SHP77 (cell line): ENCODE measurements at regions not wholly inside any gene's neighbourhood (a gene's known extent, or its start where the extent isn't known, plus 50 kb on each side); places are given as distances from the start of the nearest gene placed in this dataset.

Experiments used
- DNase-seq, 2 experiments: peaks; one replicate each; lab custom pipeline; 2025; lab: John Stamatoyannopoulos, UW

DNA sequence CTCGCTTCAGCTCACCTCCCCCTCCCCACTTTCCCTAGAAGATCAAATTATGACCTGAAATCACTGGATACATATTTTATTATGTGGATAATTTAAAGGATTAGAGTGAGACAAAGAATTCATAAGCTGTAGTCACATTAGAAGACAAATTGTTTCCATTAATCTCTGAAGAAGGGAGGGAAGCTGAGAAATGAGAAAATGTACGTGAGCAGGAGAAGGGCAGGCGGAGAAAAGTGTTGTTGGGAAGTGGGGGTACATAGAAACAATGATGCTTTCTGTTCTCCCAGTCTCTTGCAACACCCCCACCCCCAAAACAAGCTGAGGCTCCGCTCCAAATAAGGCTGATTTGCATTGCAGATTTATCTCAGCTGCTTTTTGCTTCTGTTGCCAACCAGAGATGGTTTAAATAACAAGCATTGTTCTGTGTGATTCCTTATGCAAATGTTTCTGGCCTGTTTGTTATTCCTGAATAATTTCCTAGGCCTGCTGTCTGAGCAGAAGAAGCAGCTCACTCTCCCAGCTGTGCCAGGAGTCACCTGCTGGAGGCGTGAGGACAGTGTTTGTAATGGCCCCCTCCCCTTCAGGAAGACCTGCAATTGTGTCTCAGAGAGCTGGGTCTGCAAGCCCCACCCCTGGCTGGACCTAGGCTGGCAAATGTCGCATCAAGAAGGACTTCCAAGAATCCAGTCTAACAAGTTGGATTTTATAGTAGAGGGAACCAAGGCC is 121.8 kb upstream of the TNR start:
- DNase-seq: no peak

DNA sequence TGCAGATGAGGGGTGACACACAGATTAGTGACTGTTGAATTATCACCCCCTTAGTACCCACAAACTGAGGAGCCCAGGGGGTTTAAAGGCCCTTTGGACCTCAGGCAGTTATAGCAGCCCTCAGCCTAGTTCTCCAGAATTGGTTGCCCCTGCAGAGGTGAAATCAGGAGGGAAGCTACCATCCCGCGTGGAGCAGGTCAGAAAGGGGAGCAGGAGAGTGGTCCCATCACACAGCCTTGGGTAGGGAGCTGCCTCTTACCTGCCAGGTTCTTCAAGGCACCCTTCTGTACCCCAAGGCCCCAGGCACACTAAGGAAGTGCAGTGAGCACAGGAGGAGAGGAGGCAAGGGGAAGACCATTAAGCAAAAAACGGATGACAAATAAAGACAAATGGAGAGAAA is 121.2 kb upstream of the TNR start:
- DNase-seq: no peak

DNA sequence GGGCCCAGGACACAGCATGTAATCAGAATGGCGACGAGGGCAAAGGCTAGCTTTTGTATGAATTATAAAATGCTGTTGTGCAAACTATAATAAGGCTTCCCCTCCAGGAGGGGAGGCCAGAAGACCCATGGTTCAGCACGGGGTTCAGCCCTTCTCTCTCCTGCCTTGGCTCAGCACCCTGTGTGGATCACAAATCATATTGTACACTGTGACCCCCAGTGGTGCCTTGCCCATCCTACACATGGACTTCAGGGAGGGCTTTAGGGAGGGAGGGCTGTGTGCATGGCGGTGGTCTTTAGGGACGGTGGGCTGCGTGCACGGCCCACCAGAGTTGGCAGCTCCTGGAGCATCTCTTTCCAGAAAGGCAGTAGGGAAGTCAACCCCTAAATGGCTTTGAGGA is 120.8 kb upstream of the TNR start:
- no peak for DNase-seq

DNA sequence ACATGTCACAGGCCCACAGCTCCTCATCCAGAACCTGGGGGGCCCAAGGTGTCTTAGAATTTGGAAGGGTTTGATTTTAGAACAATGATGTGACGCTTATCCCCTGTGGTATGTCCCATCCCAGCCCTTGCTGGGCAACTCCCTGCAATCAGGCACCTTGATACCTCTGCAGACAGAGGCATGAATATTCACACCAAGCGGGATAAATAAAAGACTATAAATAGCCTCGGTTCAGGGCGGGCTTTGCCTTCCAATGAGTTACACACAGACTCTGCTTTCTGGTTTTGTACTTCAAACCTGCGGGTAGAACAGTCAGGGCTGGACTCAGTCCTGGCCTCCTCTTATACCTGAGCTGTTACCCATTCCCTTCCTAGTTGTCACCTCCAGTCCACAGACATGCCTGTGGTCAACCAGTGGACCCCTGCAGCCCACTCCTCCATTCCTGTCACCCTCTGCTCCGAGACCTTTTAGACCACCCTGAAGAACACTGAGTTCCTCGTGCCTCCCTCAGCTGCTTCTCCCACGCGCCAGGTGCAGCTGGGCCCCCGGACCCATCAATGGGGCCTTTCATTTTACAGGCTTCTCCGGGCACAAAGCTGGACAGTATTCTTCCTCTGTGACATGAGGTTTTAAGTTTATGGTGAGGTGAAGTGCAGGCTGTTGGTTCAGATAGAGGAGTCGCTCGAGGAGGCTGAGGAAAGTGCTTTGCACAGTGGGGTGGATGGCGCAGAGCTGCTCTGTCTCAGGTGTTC is 120.1 kb upstream of the TNR start:
- DNase-seq: no peak

DNA sequence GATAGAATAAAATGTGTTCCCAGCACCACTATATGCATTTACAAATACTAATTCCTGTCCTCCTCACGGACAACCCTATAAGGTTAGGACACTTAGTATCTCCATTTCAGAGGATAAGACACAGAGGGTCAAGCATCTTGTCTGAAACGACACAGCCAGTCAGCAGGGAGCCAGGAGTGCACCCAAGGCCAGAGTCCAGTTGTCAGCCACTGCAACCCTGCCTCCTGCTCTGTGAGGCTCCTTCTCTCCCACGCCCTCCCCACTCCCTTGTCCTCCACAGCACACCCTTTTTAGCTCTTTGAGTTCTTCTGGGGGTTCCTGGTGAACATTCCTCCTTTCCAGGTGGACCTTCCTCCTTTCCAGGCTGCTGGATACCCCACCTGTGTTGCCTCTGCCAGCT is 119.0 kb upstream of the TNR start:
- no peak for DNase-seq

DNA sequence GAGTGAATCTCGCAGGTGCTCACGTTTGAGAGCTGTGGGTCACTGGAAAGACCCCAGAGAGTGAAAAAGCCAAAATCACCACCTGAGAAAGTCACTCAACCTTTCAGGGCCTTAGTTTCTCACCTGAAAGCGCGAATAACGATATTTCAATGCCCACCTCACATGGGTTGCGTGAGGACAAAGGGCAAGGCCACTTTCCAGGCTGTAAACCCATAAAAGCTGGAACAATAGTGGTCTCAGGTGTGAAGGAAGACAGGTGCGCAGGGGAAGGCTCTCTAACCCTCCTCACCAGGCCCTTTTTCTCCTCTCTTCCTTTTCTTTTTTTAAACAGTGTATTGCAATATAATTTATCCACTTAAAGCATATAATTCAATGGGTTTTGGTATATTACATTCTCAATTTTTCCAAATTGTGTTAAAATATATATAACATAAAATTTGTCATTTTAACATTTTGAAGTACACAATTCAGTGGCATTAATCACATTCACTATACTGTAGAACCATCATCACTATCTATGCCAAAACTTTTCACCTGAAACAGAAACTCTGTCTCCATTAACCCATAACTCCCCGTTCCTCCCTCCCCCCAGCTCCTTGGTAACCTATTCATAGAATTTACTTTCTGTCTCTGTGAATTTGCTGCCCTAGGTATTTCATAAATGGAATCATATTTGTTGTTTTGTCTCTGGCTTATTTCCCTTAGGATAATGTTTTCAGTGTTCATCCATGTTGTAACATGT is 118.4 kb upstream of the TNR start:
- DNase-seq: no peak

DNA sequence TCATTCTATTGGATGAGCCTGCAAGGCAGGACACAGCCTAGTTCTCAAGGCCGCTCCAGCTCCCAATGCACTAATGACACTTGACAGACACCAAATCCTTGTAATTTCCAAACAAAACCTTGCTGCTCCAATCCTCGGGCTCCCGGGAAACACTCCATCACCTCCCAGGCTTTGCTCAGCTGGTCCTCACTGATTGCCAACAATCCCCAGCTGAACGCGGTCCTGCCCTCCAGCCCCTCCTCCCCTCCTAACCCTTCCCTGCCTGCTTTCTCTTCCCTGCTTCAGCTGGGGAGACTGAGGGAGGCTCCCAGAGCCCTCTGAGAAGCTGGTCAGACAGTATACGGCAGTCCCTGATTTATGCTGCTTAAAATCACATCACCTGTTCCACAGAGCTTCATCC is 114.4 kb upstream of the TNR start:
- DNase-seq: peak; percentile 4 to 40

DNA sequence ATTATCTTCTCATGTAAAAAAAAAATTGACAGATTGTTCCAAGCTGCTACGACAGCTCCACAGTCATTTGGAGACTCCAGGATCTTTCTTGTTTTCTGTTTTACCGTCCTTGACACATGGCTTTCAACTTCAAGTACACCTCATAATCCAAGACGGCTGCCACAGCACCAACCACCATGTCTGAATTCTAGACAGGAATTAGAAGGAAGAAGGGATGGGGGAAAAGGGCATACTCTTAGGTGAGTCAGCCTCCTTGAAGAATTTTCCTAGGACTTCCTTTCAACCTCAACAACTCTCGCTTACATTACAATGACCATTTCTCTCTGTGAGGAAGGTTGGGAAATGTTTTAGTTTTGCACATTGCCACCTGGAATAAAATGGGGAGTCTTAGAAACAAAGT is 110.3 kb upstream of the TNR start:
- DNase-seq: no peak

DNA sequence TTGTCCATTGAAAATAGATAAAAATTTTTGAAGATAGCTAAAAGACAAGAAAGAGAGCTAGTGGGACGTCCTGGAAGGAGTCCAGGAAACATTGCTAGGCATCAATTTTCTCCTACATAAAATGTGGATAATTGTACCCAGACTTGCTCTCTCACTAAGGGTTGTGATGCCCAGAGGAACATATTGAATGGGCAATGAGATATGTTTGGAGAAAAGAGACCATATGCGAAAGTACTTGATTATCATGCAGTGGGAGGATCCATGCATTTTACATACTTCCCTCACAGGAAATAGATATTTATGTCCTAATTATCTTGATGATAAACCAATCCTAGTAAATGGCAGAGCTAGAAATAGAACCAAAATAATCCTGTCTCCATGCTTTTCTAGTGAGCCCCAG is 108.4 kb upstream of the TNR start:
- no peak for DNase-seq

DNA sequence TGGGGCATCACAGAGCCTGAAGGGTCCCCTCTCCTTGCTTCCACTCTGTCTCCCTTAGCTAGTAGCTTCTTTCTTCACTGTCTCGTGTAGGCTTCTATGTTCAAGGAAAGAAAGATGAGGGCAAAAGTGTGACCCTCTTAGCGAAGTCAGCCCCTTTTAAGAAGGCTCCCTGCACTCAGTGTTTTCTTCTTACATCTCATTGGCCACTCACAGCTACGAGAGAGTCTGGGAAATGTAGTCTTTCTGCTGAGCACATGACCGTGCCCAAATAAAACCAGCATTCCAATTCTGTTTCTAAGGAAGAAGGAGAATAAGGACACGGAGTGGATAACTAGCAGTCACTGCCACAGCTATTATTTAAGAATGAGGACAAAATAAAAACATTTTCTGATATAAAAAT is 104.9 kb upstream of the TNR start:
- DNase-seq: no peak

DNA sequence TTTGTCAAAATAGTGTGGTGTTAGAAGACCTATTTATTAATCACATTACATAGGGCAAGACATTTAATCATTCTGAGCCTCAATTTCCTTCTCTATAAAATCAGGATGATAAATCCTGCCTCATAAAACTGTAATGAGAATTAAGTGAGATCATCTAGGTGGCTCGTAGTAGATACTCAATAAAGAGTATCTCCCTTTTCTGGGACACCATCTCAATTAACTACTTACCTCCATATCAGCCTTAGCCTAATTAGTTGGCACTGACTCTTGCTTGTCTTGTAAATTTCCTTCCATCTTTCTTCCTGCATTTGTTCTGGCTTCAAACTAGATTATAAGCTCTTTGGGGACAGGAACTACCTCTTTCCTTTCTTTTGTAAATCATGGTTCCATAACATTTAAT is 102.6 kb upstream of the TNR start:
- DNase-seq: no peak

DNA sequence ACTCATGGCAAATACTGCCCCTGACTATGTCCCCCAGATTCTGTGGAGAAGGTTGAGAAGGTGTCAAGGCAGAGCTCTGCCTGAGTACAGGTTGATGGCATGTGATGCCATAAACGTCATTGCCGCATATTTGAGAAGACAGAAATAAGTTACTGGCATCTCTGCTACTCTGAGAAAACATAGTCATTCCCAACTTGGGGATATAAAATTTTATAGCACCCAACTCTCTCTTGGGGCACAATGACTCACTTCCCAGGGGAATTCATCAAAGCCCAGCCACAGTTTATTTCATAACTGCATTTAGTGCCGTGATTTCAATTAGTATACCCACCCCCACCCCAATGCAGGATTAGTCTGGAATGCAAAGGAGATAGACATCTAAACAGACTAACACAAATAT is 101.9 kb upstream of the TNR start:
- DNase-seq: no peak

DNA sequence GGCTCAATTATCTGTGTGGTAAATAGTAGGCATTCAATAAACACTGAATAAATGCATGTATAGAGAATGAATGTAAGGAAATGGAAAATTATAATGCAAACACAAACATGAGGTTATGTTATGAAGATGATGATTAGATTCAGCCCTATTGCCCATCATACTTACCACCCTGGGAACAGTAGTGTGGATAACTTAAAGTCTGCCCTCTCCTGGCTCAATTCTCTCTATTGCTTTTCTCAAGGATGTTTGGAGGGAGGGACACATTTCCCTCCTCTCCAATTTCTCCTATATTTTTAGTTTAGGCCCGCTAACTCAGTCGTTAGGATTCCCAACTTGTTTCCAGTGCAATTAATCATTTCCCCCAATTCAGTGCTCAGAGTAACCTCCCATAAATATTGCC is 101.5 kb upstream of the TNR start:
- DNase-seq: no peak

DNA sequence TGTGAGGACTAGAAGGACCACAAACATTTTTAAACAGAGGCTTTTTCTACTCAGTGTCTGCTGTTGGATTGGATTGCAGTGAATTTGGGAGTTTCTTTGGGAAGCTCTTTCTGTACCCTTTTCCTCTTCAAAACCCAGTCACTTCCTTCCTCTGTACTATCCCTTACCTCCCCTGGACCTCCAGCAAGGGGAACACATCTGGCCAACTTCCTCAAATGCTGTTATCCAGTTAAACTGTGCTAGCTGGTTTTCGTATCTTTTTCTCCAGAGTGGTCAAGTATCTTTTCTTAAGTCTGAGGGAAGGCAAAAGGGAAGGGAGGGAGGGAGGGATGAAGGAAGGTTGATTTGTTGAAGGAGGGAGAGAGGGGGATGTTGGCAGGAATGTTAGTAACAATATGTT is 99.2 kb upstream of the TNR start:
- DNase-seq: no peak

DNA sequence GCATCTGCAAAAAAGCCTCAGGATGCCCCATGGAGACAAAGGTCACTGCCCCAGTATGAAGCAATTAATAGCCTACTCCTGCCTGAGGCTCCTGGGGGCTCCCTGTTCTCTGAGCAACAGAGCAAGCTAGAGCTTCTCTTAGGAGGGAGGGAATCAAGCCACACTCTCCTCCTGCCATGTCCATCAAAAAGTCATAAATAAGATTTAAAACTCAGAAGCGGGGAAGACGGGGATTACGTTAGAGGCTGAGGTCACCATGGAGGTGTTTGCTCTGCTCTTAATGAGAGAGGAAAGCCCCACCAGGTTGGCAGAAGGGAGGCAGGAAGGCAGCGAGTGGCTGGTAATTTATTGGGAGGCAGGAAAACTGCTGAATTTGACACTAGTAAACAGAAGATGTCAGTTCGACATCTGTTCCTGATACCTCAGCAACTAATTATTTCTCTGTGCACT is 98.4 kb upstream of the TNR start:
- DNase-seq: peak; percentile 71 to 78

DNA sequence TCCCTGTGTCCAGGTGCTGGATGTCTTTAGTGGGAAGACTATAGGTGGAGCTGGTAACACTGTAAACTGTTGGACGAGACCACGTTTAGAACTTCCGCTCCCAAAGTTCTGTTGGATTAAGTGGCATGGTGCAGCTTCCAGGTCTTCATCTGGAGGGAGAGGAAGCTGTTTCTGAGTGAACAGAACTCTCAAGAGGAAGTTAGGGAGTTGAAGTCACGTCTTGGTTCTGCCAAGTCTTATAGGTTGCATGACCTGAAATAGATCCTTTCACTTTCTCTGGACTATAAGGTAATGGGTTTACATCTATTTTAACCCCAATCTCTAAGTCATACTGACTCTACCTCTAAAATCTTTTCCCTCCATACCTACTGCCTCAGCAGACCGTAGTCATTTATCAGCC is 97.4 kb upstream of the TNR start:
- no peak for DNase-seq

DNA sequence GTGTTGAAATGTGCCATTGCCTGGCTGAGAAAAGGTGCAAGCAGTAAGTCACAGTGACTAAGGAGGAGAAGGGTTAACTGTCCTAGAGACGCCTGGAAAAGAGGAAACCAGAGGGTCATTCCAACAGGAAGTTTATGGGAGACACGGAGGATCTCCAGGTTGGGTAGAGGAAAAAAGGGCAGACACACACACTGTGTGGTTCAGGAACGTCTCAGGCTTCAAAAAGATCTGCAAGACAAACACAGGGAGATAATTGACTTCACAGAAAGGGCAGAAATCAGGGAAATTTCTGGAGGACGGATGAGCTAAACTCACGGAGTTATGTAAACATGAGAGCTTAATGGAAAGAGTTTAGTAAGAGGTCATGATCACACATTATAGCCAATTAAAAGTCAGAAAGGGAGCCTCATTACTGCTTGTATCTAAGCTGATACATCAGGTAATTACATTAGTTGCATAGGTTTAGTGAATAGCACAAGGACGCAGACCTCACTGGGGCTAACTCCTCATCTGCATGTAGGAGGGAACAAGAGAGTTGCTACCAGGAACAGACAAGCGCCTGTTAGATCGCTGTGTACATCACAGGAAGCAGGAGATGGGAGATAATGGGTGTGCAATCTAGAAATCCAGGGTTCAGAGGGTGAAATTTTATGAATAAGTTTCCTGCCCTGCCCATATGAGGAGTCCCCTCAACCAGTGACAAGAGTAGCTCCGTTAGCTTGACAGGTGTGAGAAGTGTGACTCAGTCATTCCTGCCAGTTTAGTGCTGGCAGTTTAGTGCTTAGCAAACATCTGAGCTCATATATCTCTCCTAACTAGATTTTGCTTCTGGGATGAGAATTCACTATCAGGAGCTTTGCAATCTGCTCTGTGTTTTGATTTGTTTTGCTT is 96.6 kb upstream of the TNR start:
- peak; percentile 66 to 70 for DNase-seq

DNA sequence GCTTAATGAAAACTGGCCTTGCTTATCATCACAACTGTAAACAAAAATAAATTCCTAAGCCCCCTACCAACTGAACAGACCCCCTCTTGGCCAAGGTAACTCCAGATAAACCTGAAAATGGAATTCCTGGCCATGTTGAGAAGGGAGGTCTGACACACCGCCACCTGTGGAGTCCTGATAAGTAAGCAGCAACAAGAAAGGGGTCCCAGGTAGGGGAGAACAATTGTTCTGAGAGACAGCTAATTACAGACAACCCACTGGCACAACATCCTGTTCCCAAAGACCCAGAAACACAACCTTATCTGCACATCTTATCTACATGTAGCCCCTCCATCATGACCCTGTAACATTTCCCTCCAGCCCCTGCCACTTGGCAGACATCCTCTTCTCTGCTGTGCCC is 91.2 kb upstream of the TNR start:
- no peak for DNase-seq

DNA sequence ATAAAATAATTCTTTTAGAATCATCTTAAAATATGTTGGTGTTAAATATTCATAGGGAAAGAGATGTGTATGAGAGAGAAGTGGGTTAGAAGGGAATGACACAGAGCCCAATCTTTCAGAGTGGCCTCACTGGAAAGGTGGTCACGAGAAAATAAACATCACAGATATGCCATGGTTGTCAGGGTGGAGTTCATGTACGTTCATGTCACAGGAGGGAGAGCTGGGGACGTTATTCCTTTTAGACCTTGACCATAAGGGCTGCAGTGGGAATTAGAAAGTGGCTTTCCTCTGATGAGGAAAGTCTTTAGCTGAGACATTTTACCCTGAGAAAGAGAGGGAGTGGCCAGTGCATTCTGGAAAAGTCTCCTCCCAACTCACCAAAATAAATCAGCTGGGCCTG is 90.6 kb upstream of the TNR start:
- no peak for DNase-seq

DNA sequence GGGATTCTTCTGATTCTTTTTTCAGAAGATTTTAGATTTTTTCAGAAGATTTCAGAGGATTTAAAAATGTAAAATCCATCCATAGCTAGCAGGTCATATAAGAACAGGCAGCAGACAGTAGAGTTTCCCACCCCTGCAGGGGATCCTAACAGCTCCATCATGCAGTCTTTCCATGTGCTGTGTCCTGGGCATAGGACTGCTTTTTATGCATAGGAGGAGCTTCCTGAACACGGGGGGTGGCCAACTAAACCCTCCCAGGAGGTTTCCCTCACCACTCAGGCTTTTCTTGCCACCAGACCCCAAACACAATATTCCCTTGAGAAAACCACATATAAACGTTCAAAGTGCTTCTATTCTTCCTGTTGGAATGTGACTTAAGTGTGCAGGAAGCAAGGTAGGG is 90.1 kb upstream of the TNR start:
- DNase-seq: no peak

DNA sequence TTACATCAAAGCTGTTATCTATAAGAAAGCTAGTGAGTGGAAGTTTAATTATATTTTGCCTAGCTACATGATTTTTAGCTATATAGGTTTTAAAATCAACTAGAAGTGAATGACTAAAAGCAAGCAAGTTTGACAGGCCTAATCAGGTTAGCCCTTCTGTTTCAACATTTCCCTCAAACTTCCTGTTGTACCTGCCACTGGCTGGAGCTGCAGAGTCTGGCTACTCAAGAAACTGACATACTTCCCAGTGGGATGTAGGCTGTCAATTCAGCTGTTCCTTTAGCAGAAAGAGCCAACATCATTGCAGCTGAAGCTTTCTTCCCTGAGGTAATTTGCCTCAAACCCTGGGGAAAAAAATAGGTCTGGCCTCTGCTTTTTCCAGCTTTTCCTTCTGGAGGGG is 87.1 kb upstream of the TNR start:
- DNase-seq: no peak

DNA sequence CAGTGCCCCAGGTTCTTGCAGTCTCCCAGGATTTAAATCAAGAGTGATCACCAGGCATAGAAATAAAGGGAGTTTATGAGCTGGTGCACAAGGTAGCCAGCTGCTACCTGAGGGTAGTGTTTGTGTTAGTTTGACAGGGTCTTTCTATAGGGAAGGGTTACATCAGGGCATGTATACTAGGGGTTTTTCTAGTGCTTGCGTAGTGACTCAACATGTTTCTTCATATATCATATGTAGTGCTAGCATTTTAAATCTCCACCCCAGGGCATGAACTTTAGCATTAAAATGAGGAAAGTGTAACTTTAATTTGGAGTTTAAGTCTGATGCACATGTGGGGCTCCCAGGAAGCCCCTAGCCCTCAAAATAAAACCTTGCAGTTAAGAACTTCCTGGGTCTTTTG is 86.5 kb upstream of the TNR start:
- no peak for DNase-seq
